H1 (cell line): ENCODE measurements at regions not wholly inside any gene's neighbourhood (a gene's known extent, or its start where the extent isn't known, plus 50 kb on each side); places are given as distances from the start of the nearest gene placed in this dataset.

Experiments
- CTCF ChIA-PET: fragments of 300-600 bp; sonication (Branson Sonifier 250); formaldehyde crosslinking; loops from one replicate; lab custom pipeline; 2021; ENCODE audit not compliant: partially characterized antibody; lab: Charles Lee
- POLR2A ChIA-PET: fragments of 300-600 bp; sonication (Branson Sonifier 250); formaldehyde crosslinking; loops from one replicate; lab custom pipeline; 2021; ENCODE audit warnings: inconsistent platforms; ENCODE audit not compliant: partially characterized antibody; lab: Charles Lee
- DNase-seq, 2 experiments: peaks; one replicate each; pipeline versions ENCODE4 v3.0.0 to v3.0.0-alpha.2; 2010 to 2022; ENCODE audit warnings: low spot score in 2 of 2, low read depth in 1 of 2, mixed read lengths in 1 of 2
- FAIRE-seq: peaks from 2 replicates; lab custom pipeline; 2011; peaks lifted over from hg19 to GRCh38; lab: Jason Lieb, UNC
- H2AFZ ChIP-seq: 2 replicates; pipeline ENCODE4 v1.8.1; 2012; ENCODE audit warnings: low read length, inconsistent platforms
- H2AK5ac ChIP-seq: 2 replicates; pipeline ENCODE4 v1.6.1; 2013; ENCODE audit warnings: low read depth, low read length
- H2BK120ac ChIP-seq: replicated peaks from 2 replicates; pipeline ENCODE3; 2013; ENCODE audit warnings: low read depth, low read length, inconsistent platforms
- H2BK12ac ChIP-seq: 2 replicates; pipeline ENCODE4 v1.6.1; 2013; ENCODE audit warnings: low read depth, low read length
- H2BK15ac ChIP-seq: 2 replicates; pipeline ENCODE4 v1.6.1; 2013; ENCODE audit warnings: low read length
- H2BK20ac ChIP-seq: 2 replicates; pipeline ENCODE4 v1.6.1; 2013; ENCODE audit warnings: low read length
- H2BK5ac ChIP-seq: 2 replicates; pipeline ENCODE4 v1.6.1; 2013; ENCODE audit warnings: low read depth, low read length
- H3K14ac ChIP-seq: 2 replicates; pipeline ENCODE4 v1.6.1; 2013; ENCODE audit warnings: inconsistent platforms; ENCODE audit not compliant: insufficient read length
- H3K18ac ChIP-seq: 2 replicates; pipeline ENCODE4 v1.6.1; 2013; ENCODE audit warnings: low read length; ENCODE audit errors: extremely low read depth
- H3K23ac ChIP-seq: 2 replicates; pipeline ENCODE4 v1.6.1; 2013; ENCODE audit warnings: inconsistent platforms; ENCODE audit not compliant: insufficient read length
- H3K23me2 ChIP-seq: 2 replicates; pipeline ENCODE4 v1.6.1; 2013; ENCODE audit warnings: low read depth, low read length
- H3K27ac ChIP-seq: 2 replicates; pipeline ENCODE4 v1.6.1; 2011; ENCODE audit warnings: low read depth, low read length, inconsistent platforms
- H3K27me3 ChIP-seq, 4 experiments: replicated peaks in 1 of 4; 1 replicate in 1 of 4; 2 replicates in 3 of 4; pipeline versions ENCODE4 v1.6.1 to v1.8.1; 2011 to 2013; ENCODE audit warnings: low read length in 3 of 4, mild to moderate bottlenecking in 3 of 4, inconsistent platforms in 2 of 4, mixed read lengths in 2 of 4, moderate library complexity in 1 of 4; ENCODE audit not compliant: control insufficient read depth in 3 of 4, insufficient read depth in 3 of 4; ENCODE audit errors: extremely low read depth in 1 of 4
- H3K36me3 ChIP-seq, 4 experiments: 2 replicates each; pipeline versions ENCODE4 v1.6.1 to v1.8.1; 2011 to 2013; ENCODE audit warnings: mild to moderate bottlenecking in 4 of 4, low read length in 3 of 4, moderate library complexity in 2 of 4, control low read depth in 1 of 4, inconsistent platforms in 1 of 4; ENCODE audit not compliant: insufficient read depth in 4 of 4, control insufficient read depth in 2 of 4
- H3K4ac ChIP-seq: replicated peaks from 2 replicates; pipeline ENCODE3; 2013; ENCODE audit warnings: low read length, low read depth, mixed read lengths, inconsistent platforms; ENCODE audit not compliant: insufficient read length
- H3K4me1 ChIP-seq, 4 experiments: replicated peaks in 1 of 4; 1 replicate in 1 of 4; 2 replicates in 3 of 4; pipeline versions ENCODE4 v1.6.1 to v1.8.1; 2011 to 2013; ENCODE audit warnings: low read length in 3 of 4, inconsistent platforms in 2 of 4, mixed read lengths in 1 of 4; ENCODE audit not compliant: insufficient read depth in 4 of 4, control insufficient read depth in 3 of 4
- H3K4me2 ChIP-seq, 2 experiments: 2 replicates each; pipeline versions ENCODE4 v1.6.1 to v1.8.1; 2011 to 2013; ENCODE audit warnings: low read depth in 2 of 2, low read length in 2 of 2, control low read depth in 1 of 2, inconsistent platforms in 1 of 2, mild to moderate bottlenecking in 1 of 2; ENCODE audit not compliant: insufficient read depth in 1 of 2
- H3K4me3 ChIP-seq, 4 experiments: fragments of 200-600, 300-600 bp in 1 of 4; sonication (generic), shearing (Covaris generic), sonication (Bioruptor Twin) in 1 of 4; 2 replicates each; pipeline versions ENCODE4 v1.5.1 to v1.8.1; 2011 to 2016; ENCODE audit warnings: low read length in 4 of 4, low read depth in 3 of 4, control low read depth in 2 of 4, inconsistent platforms in 2 of 4, mild to moderate bottlenecking in 2 of 4, mixed read lengths in 1 of 4, moderate library complexity in 1 of 4; ENCODE audit not compliant: insufficient read depth in 2 of 4; ENCODE audit errors: extremely low read depth in 1 of 4
- H3K56ac ChIP-seq: replicated peaks from 2 replicates; pipeline ENCODE3; 2013; ENCODE audit warnings: low read depth, mild to moderate bottlenecking, mixed read lengths, low read length, inconsistent platforms; ENCODE audit not compliant: insufficient read length
- H3K79me1 ChIP-seq: 2 replicates; pipeline ENCODE4 v1.6.1; 2013; ENCODE audit warnings: low read depth, low read length, control low read depth
- H3K79me2 ChIP-seq, 2 experiments: 2 replicates each; pipeline versions ENCODE4 v1.6.1 to v1.8.1; 2012 to 2013; ENCODE audit warnings: low read length in 2 of 2, mild to moderate bottlenecking in 2 of 2, inconsistent platforms in 1 of 2; ENCODE audit not compliant: insufficient read depth in 2 of 2, control insufficient read depth in 1 of 2
- H3K9ac ChIP-seq, 4 experiments: replicated peaks in 1 of 4; 1 replicate in 1 of 4; 2 replicates in 3 of 4; pipeline versions ENCODE4 v1.6.1 to v1.8.1; 2011 to 2013; ENCODE audit warnings: low read depth in 3 of 4, low read length in 3 of 4, control low read depth in 2 of 4, mild to moderate bottlenecking in 2 of 4, moderate library complexity in 2 of 4, inconsistent platforms in 1 of 4; ENCODE audit errors: extremely low read depth in 1 of 4
- H3K9me3 ChIP-seq, 2 experiments: 2 replicates each; pipeline versions ENCODE4 v1.6.1 to v1.8.1; 2012 to 2013; ENCODE audit warnings: mild to moderate bottlenecking in 2 of 2, moderate library complexity in 2 of 2, control low read depth in 1 of 2, inconsistent platforms in 1 of 2, low read depth in 1 of 2, low read length in 1 of 2, mixed read lengths in 1 of 2; ENCODE audit not compliant: insufficient read depth in 2 of 2
- H4K20me1 ChIP-seq, 2 experiments: replicated peaks in 1 of 2; 2 replicates each; pipeline versions ENCODE3 to v1.8.1; 2011 to 2013; ENCODE audit warnings: inconsistent platforms in 2 of 2, low read length in 2 of 2, mild to moderate bottlenecking in 1 of 2; ENCODE audit not compliant: insufficient read depth in 2 of 2, control insufficient read depth in 1 of 2
- H4K5ac ChIP-seq: 2 replicates; pipeline ENCODE4 v1.6.1; 2013; ENCODE audit warnings: low read length, low read depth, mixed read lengths, inconsistent platforms; ENCODE audit not compliant: insufficient read length
- H4K8ac ChIP-seq: 2 replicates; pipeline ENCODE4 v1.8.0; 2013; ENCODE audit warnings: mild to moderate bottlenecking, moderate library complexity, low read length, inconsistent platforms; ENCODE audit not compliant: insufficient read depth; ENCODE audit errors: extremely low read depth
- H4K91ac ChIP-seq: replicated peaks from 2 replicates; pipeline ENCODE3; 2013; ENCODE audit warnings: low read length, mixed read lengths, inconsistent platforms; ENCODE audit not compliant: insufficient read length
- KDM1A ChIP-seq: fragments of 200-600, 300-600 bp; sonication (generic); IDR thresholded peaks from 2 replicates; pipeline ENCODE4 v1.7.1; 2016; ENCODE audit warnings: mild to moderate bottlenecking, low read length, borderline replicate concordance
- WGBS, 2 experiments: shearing (Covaris generic) in 1 of 2; methylation state at CpG; one replicate each; pipeline versions ENCODE4 v1.1.6 to v1.1.7; 2013 to 2015; ENCODE audit warnings: low lambda C conversion rate in 2 of 2, mixed read lengths in 2 of 2, inconsistent platforms in 1 of 2, low coverage in 1 of 2, missing lambda C conversion rate in 1 of 2; ENCODE audit not compliant: insufficient replicate concordance in 2 of 2, insufficient coverage in 1 of 2, insufficient read length in 1 of 2; ENCODE audit errors: extremely low coverage in 1 of 2, missing lambda C conversion rate in 1 of 2; 5-methylcytosine and 5-hydroxymethylcytosine counted together

DNA sequence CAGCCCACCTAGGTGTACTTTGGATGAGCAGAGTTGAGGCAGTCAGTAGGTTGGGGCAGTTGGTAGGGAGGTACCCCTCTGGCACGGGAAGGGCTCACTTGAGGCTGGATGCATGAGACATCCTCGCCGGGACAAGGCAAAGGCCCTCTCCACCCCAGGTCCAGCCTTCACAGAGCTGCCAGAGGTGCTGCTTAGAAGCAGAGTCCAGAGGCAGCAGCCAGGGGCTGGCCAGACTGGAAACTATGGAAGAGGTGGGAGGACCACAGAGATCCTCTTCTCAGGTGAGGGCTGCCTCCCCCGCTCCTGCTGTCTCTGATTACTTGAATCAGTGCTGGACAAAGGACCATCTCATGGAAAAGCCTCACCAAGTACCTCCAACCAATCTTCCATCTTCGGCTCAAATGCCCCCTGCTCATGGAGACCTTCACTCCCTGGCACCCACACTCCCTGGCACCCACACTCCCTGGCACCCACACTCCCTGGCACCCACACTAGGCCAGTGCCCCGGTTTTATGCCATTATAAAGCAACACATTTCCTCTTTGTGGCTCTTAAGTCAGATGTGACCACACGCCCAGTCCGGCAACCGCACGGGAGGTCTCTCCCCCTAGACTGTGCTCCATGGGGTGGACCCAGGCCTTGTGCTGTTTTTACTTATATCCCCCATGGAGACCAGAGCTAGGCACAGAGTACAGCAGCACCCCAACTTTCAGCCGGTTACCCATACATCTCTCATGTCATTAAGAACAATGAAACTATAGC lies 100.1 kb downstream of the YTHDF1 start:
- H3K23ac ChIP-seq, result no peak overlapping the region
- H2BK120ac ChIP-seq, result no peak overlapping the region
- no peak for DNase-seq
- H3K27ac ChIP-seq, result no peak overlapping the region
- no peaks in the 10 kb centered on the region for H3K36me3 ChIP-seq
- H4K20me1 ChIP-seq, result peaks cover 0 to 7% of the 10 kb centered on the region in 2 experiments
- no peak overlapping the region for H4K5ac ChIP-seq
- H3K4ac ChIP-seq, result no peak overlapping the region
- ChIA-PET POLR2A (no interaction called here), CTCF (interaction anchor here (0.6 to 1.6 kb wide), 4 partner anchors 11 to 711 kb away, joined by 3 to 4 read pairs (median 4); no protein-coding TSS in a partner anchor)
- H3K79me2 ChIP-seq, result no peaks in the 10 kb centered on the region
- H3K4me2 ChIP-seq, result no peak overlapping the region
- no peaks in the 10 kb centered on the region for H3K79me1 ChIP-seq
- no peaks in the 10 kb centered on the region for H3K9me3 ChIP-seq
- H2BK12ac ChIP-seq, result no peak overlapping the region
- no peak overlapping the region for H4K91ac ChIP-seq
- H3K56ac ChIP-seq, result no peak overlapping the region
- H3K23me2 ChIP-seq, result peaks cover 2% of the 10 kb centered on the region; the same call in 1 of the 2 replicates
- H2BK5ac ChIP-seq, result no peak overlapping the region
- H2AK5ac ChIP-seq, result no peak overlapping the region
- no peak overlapping the region for H3K9ac ChIP-seq
- no peaks in the 10 kb centered on the region; a peak in 1 of 7 replicates for H3K4me1 ChIP-seq
- H2BK15ac ChIP-seq, result no peak overlapping the region
- no peak overlapping the region for H3K4me3 ChIP-seq
- H4K8ac ChIP-seq, result no peak overlapping the region
- no peak overlapping the region for H3K14ac ChIP-seq
- no peak for FAIRE-seq
- no peak overlapping the region for H2AFZ ChIP-seq
- H3K18ac ChIP-seq, result no peak overlapping the region
- peaks cover 0 to 10% (median 3%) of the 10 kb centered on the region in 4 experiments; a peak in 4 of 7 replicates for H3K27me3 ChIP-seq
- 86% methylated on average over 11 of the region's 11 CpGs; no CpG with 5 or more reads in 1 of the 2 experiments for WGBS, 2 experiments
- H2BK20ac ChIP-seq, result no peak overlapping the region
- no peak for TF ChIP-seq KDM1A
